ENCODE measurements at regions not wholly inside any gene's neighbourhood (a gene's known extent, or its start where the extent isn't known, plus 50 kb on each side); places are given as distances from the start of the nearest gene placed in this dataset.

DNA sequence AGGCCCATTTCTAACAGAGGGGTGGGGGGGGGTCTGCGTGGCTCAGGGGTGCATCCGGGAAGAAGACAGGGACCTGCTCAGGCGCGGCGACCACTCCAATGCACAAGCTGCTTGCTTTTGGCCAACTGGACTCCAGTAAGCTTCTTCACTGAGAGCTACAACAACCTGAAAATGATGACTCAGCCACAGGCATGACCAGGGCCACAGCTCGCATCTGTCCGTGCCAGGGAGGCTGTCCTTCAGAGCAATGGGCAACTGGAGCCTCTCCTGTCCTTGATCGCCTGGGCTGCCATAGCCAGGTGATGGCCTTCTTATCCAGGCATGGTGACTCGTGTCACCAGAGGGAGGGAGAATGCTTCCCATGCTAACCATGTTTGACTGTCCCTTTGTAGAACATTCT, 81.6 kb upstream of the RNF32 start:
- ChIA-PET POLR2A (no interaction called here), CTCF (no interaction called here)
- TF ChIP-seq ZNF384 (IDR thresholded peaks at IDR 0.05) (no peak), FOXA1 (IDR thresholded peaks at IDR 0.05) (no peak), ARNT (IDR thresholded peaks at IDR 0.05) (no peak), CTBP1 (IDR thresholded peaks at IDR 0.05; ENCODE audit: borderline replicate concordance) (no peak)
- DNase-seq (ENCODE audit: extremely low spot score) = no peak

DNA sequence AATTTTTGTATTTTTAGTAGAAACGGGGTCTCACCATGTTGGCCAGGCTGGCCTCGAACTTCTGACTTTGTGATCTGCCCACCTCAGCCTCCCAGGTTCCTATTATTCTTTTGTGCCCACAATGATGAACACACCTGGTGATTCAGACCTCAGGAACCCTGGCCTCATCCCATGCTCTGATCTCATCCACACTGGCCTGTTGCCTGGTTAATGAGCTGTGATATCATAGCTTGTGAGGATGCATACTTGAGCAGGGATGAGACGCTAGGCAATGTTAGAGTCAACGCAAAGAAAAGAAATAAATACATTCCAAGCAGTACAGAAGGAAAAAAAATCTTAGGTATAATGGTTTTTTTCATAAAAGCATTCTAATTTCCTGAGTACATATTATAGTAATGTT, 82.4 kb upstream of the RNF32 start:
- CTCF ChIA-PET = no interaction called here

DNA sequence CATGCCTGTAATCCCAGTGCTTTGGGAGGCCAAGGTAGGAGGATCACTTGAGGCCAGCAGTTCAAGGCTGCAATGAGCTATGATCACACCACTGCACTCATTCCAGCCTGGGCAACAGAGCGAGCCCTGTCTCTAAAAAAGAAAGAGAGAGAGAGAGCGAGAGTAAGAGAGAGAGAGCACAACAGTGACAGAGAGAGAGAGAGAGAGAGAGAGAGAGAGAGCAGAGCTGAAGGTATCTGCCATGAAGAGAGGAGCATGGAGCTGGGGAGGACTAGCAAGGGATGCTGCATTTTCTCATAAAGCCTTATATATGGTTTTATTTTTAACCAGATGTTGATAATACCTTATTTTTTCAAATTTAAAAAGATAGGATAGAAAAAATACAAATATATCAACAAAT, 84.5 kb upstream of the RNF32 start:
- no peak for DNase-seq (ENCODE audit: extremely low spot score)
- CTCF ChIA-PET = no interaction called here
- TF ChIP-seq ZNF384 (IDR thresholded peaks at IDR 0.05) (no peak), LEF1 (IDR thresholded peaks at IDR 0.05; ENCODE audit: borderline replicate concordance) (no peak), NFRKB (IDR thresholded peaks at IDR 0.05) (no peak), CTBP1 (IDR thresholded peaks at IDR 0.05; ENCODE audit: borderline replicate concordance) (no peak), SP1 (IDR thresholded peaks at IDR 0.05) (no peak), ARNT (IDR thresholded peaks at IDR 0.05) (no peak), HDGF (IDR thresholded peaks at IDR 0.05; ENCODE audit: borderline replicate concordance) (no peak), SUZ12 (IDR thresholded peaks at IDR 0.05) (no peak), FOXK2 (IDR thresholded peaks at IDR 0.05) (no peak), BHLHE40 (IDR thresholded peaks at IDR 0.05; ENCODE audit: borderline replicate concordance) (no peak), FOXA1 (IDR thresholded peaks at IDR 0.05) (no peak), TARDBP (IDR thresholded peaks at IDR 0.05) (no peak)
- TF ChIP-seq, protein P1, sequence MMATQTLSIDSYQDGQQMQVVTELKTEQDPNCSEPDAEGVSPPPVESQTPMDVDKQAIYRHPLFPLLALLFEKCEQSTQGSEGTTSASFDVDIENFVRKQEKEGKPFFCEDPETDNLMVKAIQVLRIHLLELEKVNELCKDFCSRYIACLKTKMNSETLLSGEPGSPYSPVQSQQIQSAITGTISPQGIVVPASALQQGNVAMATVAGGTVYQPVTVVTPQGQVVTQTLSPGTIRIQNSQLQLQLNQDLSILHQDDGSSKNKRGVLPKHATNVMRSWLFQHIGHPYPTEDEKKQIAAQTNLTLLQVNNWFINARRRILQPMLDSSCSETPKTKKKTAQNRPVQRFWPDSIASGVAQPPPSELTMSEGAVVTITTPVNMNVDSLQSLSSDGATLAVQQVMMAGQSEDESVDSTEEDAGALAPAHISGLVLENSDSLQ (IDR thresholded peaks at IDR 0.05) = no peak
- POLR2A ChIA-PET = no interaction called here

More for the DNA sequence above, 82.4 kb upstream of the RNF32 start:
- TF ChIP-seq ELF4 (IDR thresholded peaks at IDR 0.05) (no peak), NFRKB (IDR thresholded peaks at IDR 0.05) (no peak), FOXK2 (IDR thresholded peaks at IDR 0.05) (no peak), ZNF384 (IDR thresholded peaks at IDR 0.05) (no peak), SUZ12 (IDR thresholded peaks at IDR 0.05) (no peak), FOXA1 (IDR thresholded peaks at IDR 0.05) (no peak), CTBP1 (IDR thresholded peaks at IDR 0.05; ENCODE audit: borderline replicate concordance) (no peak), BHLHE40 (IDR thresholded peaks at IDR 0.05; ENCODE audit: borderline replicate concordance) (no peak), TARDBP (IDR thresholded peaks at IDR 0.05) (no peak), HDGF (IDR thresholded peaks at IDR 0.05; ENCODE audit: borderline replicate concordance) (no peak), FOXM1 (IDR thresholded peaks at IDR 0.05; ENCODE audit: borderline replicate concordance) (no peak)
- TF ChIP-seq, protein P1 (IDR thresholded peaks at IDR 0.05) = no peak
- no peak for DNase-seq (ENCODE audit: extremely low spot score)
- POLR2A ChIA-PET = no interaction called here

DNA sequence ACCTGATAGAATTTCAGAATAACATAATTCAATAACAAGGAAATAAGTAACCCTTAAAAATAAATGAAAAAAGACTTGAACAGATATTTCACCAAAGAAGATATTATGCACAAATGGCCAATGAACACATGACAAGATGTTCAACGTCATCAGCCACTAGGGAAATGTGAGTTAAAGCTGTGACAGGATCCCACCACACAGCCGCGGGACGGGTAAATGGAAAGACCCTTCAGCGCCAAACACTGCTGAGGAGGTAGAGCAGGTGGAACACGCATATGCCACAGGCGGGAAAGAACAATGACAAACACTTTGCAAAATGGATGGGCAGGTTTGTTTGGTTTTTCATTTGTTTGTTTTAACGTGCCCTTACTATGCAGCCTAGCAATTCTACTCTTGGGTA, 86.1 kb upstream of the RNF32 start:
- ChIA-PET POLR2A (no interaction called here), CTCF (no interaction called here)
- no peak for TF ChIP-seq FOXM1 (IDR thresholded peaks at IDR 0.05; ENCODE audit: borderline replicate concordance)
- TF ChIP-seq ZNF384 (IDR thresholded peaks at IDR 0.05) = no peak
- no peak for TF ChIP-seq SP1 (IDR thresholded peaks at IDR 0.05)
- no peak for TF ChIP-seq FOXA1 (IDR thresholded peaks at IDR 0.05)
- TF ChIP-seq ARNT (IDR thresholded peaks at IDR 0.05) = no peak
- DNase-seq (ENCODE audit: extremely low spot score) = no peak

DNA sequence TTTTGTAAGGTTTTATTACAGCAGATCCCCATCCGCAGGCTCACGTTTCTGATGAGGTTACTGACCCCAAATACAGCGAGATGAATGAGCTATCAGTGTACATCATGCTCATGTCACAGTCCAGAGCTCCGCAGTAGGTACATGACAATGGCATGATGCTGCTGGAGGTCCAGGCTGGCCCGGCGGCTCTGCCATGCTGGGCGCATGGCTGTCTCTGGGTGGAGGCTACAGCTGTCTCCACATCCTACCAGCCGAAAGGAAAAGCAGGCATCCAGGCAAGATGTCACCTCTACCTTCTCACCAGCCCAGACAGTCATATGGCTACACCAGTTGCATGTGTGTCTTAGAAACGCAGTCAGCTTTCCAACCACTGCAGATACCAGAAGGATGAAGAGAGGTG, 90.9 kb upstream of the RNF32 start:
- ChIA-PET POLR2A (no interaction called here), CTCF (no interaction called here)
- no peak for DNase-seq (ENCODE audit: extremely low spot score)
- TF ChIP-seq NFRKB (IDR thresholded peaks at IDR 0.05) (no peak), FOXA1 (IDR thresholded peaks at IDR 0.05) (no peak), SP1 (IDR thresholded peaks at IDR 0.05) (no peak), LEF1 (IDR thresholded peaks at IDR 0.05; ENCODE audit: borderline replicate concordance) (no peak), SUZ12 (IDR thresholded peaks at IDR 0.05) (no peak), L3MBTL2 (conservative IDR thresholded peaks at IDR 0.05) (no peak), HDGF (IDR thresholded peaks at IDR 0.05; ENCODE audit: borderline replicate concordance) (no peak), ELF4 (IDR thresholded peaks at IDR 0.05) (no peak), ZNF384 (IDR thresholded peaks at IDR 0.05) (no peak), CTBP1 (IDR thresholded peaks at IDR 0.05; ENCODE audit: borderline replicate concordance) (no peak), TARDBP (IDR thresholded peaks at IDR 0.05) (no peak), ARNT (IDR thresholded peaks at IDR 0.05) (no peak), FOXM1 (IDR thresholded peaks at IDR 0.05; ENCODE audit: borderline replicate concordance) (no peak), FOXK2 (IDR thresholded peaks at IDR 0.05) (no peak), BHLHE40 (IDR thresholded peaks at IDR 0.05; ENCODE audit: borderline replicate concordance) (no peak)
- TF ChIP-seq, protein P1 (IDR thresholded peaks at IDR 0.05) = no peak

DNA sequence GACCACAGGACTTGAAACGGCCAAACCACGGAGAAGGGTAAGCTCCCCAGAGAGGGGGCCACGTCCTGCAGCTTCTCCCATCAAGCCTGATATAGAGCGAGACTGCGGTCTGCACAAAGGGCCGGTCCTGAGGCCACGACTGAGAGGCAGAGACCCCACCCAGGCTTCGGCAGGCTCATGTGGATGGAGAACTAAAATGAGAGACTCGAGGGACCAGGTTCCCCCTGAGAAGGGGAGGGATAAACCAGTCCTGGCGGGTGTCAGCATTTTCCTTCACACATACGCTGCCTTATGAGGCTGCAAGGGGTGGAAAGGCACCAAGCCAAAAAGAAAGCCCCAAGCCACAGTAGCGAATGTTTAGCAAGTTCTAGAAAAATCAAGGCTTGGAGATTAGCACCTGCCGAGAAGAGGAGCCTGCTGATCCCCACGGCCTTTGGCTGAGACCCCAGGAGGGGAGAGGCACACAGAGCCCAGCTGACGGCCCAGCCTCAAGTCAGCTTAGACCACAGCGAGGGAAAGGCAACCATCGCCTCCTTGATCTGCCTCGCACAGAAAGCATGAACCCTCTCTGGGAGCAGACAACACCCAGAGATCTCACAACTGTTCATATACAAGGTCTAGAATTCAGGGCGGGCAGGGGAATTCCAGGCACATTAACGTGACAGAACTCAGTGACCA, 92.6 kb upstream of the RNF32 start:
- POLR2A ChIA-PET = no interaction called here
- CTCF ChIA-PET = no interaction called here
- TF ChIP-seq NFRKB (IDR thresholded peaks at IDR 0.05) (no peak), ZNF384 (IDR thresholded peaks at IDR 0.05) (no peak), ARNT (IDR thresholded peaks at IDR 0.05) (no peak)
- no peak for DNase-seq (ENCODE audit: extremely low spot score)

DNA sequence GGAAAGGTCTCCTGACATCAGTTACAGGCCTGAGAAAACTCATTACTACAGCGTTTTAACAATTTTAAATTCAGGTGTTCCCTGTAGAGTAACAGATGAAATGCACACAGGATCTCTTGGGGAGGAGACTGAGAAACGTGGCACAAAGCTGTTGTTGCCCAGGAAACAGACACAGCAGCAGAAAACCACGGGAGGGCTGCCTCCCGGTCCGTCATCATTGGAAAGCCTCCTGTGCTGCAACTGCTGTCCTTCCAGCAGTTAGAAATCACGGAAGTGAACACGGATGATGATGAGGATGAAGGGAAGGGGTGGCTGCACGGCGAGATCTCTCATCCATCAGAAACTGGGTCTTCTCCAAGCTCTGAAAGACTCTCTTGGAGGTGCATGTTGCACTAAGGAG, 94.6 kb upstream of the RNF32 start:
- TF ChIP-seq FOXK2 (IDR thresholded peaks at IDR 0.05) (no peak), NFRKB (IDR thresholded peaks at IDR 0.05) (no peak), ELF4 (IDR thresholded peaks at IDR 0.05) (no peak), SP1 (IDR thresholded peaks at IDR 0.05) (no peak), HDGF (IDR thresholded peaks at IDR 0.05; ENCODE audit: borderline replicate concordance) (no peak), CTBP1 (IDR thresholded peaks at IDR 0.05; ENCODE audit: borderline replicate concordance) (no peak), BHLHE40 (IDR thresholded peaks at IDR 0.05; ENCODE audit: borderline replicate concordance) (no peak), L3MBTL2 (conservative IDR thresholded peaks at IDR 0.05) (no peak), TARDBP (IDR thresholded peaks at IDR 0.05) (no peak), FOXM1 (IDR thresholded peaks at IDR 0.05; ENCODE audit: borderline replicate concordance) (no peak), FOXA1 (IDR thresholded peaks at IDR 0.05) (no peak), ZNF384 (IDR thresholded peaks at IDR 0.05) (no peak), LEF1 (IDR thresholded peaks at IDR 0.05; ENCODE audit: borderline replicate concordance) (no peak)
- TF ChIP-seq, protein P1 (IDR thresholded peaks at IDR 0.05) = no peak
- ChIA-PET CTCF (no interaction called here), POLR2A (no interaction called here)
- no peak for DNase-seq (ENCODE audit: extremely low spot score)
